Adrenal gland (tissue), 9 donors: ENCODE measurements at regions not wholly inside any gene's neighbourhood (a gene's known extent, or its start where the extent isn't known, plus 50 kb on each side); places are given as distances from the start of the nearest gene placed in this dataset.
"Not testable (repeated sequence)": the region's sequence is repeated elsewhere in the genome, so short reads cannot be mapped to it uniquely, and the experiment has no call there.

Source experiments
- DNase-seq, 7 donors: peaks; one replicate each; pipeline ENCODE4 v3.0.0-alpha.2; 2019 to 2020
- H3K27ac ChIP-seq, 5 donors: fragments of 200-600 bp; sonication (generic) in 4 of 5; 1 replicate in 3 of 5; 2 replicates in 2 of 5; pipeline versions ENCODE4 v1.5.1 to v1.8.0; 2016 to 2020; ENCODE audit warnings: mild to moderate bottlenecking in 1 of 5
- H3K27me3 ChIP-seq: fragments of 200-600 bp; 2 replicates; pipeline ENCODE4 v1.8.0; 2021
- H3K36me3 ChIP-seq, 2 donors: fragments of 200-600 bp; replicated peaks in 1 of 2; 1 replicate in 1 of 2; 2 replicates in 1 of 2; pipeline versions ENCODE4 v1.5.1 to v1.8.0; 2018 to 2022
- H3K4me1 ChIP-seq, 2 donors: fragments of 200-600 bp; replicated peaks in 1 of 2; 1 replicate in 1 of 2; 2 replicates in 1 of 2; pipeline versions ENCODE4 v1.5.1 to v1.8.0; 2018 to 2021
- H3K4me3 ChIP-seq, 4 donors: fragments of 200-600 bp; sonication (generic) in 3 of 4; one replicate each; pipeline ENCODE4 v1.5.1; 2016 to 2018
- H3K9me3 ChIP-seq, 3 donors: fragments of 200-600 bp; sonication (generic) in 1 of 3; replicated peaks in 1 of 3; 1 replicate in 2 of 3; 2 replicates in 1 of 3; pipeline versions ENCODE4 v1.5.1 to v1.8.0; 2016 to 2021
- CTCF ChIP-seq, 6 experiments: fragments of 450-650 bp in 4 of 6; fragments of 200-600 bp in 2 of 6; sonication (generic) in 1 of 6; IDR thresholded peaks; 1 replicate in 5 of 6; 2 replicates in 1 of 6; pipeline versions ENCODE4 v1.5.1 to v1.8.0; 2016 to 2021; ENCODE audit warnings: antibody characterized with exemption in 6 of 6, mild to moderate bottlenecking in 2 of 6, moderate library complexity in 1 of 6
- POLR2A ChIP-seq, 2 donors: fragments of 450-650 bp; IDR thresholded peaks; one replicate each; pipeline ENCODE4 v1.6.1; 2017; ENCODE audit warnings: antibody characterized with exemption in 2 of 2, mild to moderate bottlenecking in 2 of 2, moderate library complexity in 1 of 2
- WGBS, 4 donors: extraction: QIAGEN DNeasy Blood & Tissue Kit in 2 of 4; methylation state at CpG; one replicate each; pipeline versions ENCODE4 v1.1.5 to v1.1.7; 2013 to 2017; 5-methylcytosine and 5-hydroxymethylcytosine counted together
- intact Hi-C, 2 donors: fragments of 100-400 bp; cut with DNase I; formaldehyde crosslinking; loops; one replicate each; pipeline versions ENCODE4 v1.14.1 to v1.15.0; 2022 to 2023
- donor health status: healthy with polysubstance abuse.
- donor health status: Bipolar disorder and iron deficiency.
- donor health status: DM: yes; HTN: yes; CAD: no.
- donor health status: DM: no; HTN: no; CAD: no.
- donor health status: DM: no; HTN: no; CAD: no.

DNA sequence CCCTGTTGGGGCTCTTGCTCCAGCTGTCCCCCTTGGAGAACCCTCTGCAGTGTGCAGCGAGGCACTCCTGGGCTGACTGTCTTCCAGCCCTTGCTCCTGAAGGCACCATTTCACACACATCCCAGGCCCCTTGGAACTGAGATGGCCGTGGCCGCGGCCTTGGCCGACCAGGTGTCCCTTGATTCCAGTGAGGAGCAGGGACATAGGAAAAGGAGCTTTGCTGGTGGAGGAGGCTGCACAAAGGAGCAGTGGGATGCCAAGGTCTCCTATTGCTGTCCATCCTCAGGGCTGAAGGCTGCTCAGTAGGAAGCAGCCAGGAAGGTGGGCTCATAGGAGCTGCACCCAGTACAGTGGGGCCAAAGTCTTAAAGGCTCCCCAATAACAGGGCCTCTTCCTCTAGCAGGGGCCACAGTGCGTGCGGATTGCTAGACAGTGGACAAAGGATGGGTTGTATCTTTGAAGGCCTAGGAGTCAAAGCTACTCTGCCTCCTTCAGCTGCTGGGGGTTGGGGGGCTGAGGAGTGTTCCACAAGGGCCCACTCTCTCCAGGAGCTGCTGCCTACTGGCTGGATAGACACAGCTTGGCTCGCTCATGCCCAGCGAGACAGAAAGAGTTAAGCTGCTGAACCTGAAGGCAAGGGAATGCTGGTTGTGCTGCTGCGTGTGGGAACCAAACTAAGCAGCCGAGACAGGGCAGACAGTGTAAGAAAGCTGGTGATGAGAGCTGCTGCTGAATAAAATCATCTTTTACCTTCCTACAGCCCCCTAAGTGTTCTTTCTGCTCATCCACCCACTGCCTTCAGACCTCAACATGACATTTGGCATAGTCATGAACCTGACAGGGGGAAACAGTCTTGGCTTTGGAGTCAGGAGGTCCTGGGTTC lies 891.9 kb upstream of the ZNF722 start:
- H3K4me1 ChIP-seq = no peaks in the 10 kb centered on the region
- 76 to 82% (median 79%) methylated on average over 8 to 11 of the region's 11 CpGs for WGBS, 4 donors
- H3K36me3 ChIP-seq = no peaks in the 10 kb centered on the region
- H3K9me3 ChIP-seq = no peaks in the 10 kb centered on the region
- TF ChIP-seq CTCF (IDR thresholded peaks at IDR 0.05) (no peak), POLR2A (IDR thresholded peaks at IDR 0.05) (no peak)
- H3K27me3 ChIP-seq = no peaks in the 10 kb centered on the region
- H3K4me3 ChIP-seq = no peak overlapping the region
- DNase-seq = no peak
- H3K27ac ChIP-seq = no peak overlapping the region
- intact Hi-C loops = no loop called here

GRCh38 chr7:63111511-63111910 lies 887.1 kb upstream of the ZNF722 start:
- H3K27ac ChIP-seq, intact Hi-C loops, H3K27me3 ChIP-seq, H3K9me3 ChIP-seq, DNase-seq, H3K4me1 ChIP-seq, H3K4me3 ChIP-seq, H3K36me3 ChIP-seq: not testable (repeated sequence)
- WGBS, 4 donors = 68 to 77% (median 76%) methylated on average over 7 of the region's 7 CpGs

DNA sequence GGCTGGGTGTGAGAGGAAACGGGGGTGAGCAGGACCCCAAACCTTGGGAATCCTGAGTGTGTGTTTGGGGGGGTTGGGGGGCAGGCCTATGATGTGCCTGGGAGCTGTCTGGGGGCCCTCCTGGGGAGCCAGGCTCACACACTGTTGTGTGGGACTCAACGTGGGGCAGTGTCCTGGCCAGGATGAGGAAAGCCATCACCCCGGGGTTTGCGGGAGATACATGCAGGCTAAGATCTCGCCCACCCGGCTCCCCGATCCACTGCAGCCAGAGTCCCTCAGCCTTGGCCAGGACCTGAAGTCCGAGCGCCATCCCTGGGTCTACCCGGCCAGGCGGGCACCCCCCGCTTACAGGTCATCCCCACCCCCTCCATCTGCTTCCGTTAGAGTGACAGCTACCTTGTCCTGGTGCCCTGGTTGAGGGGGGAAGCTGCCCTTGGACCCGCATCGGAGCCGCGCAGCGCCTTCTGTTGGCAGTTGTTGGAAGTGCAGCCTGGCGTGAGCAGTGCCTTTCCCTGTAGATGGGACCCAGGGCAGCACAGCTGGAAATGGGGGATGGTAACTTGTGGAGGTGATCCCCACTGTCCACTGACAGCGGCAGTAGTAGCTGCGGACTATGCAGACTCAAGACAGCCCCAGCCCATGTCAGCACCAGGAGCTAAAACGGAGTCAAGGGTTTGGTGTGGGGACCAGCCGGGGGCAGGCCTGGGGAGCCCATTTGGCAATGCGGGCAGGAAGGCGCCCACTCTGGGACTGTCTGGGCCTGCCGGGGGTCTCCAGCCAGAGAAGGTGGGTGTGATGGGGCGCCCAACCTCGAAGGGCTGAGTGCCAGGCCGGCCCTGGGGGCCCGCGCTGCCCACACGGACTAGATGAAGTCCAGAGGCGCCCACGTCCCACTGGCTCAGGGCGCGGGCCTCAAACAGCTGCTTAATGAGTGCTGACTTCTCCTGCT lies 885.6 kb upstream of the ZNF722 start:
- intact Hi-C loops = no loop called here
- no peak for DNase-seq
- TF ChIP-seq CTCF (IDR thresholded peaks at IDR 0.05) = no peak
- no peak for TF ChIP-seq POLR2A (IDR thresholded peaks at IDR 0.05)
- H3K4me1 ChIP-seq = no peaks in the 10 kb centered on the region
- H3K9me3 ChIP-seq = no peaks in the 10 kb centered on the region
- H3K27ac ChIP-seq = no peak overlapping the region
- H3K4me3 ChIP-seq = no peak overlapping the region
- H3K27me3 ChIP-seq = no peaks in the 10 kb centered on the region
- WGBS, 4 donors = 83 to 93% (median 86%) methylated on average over 3 to 36 of the region's 36 CpGs
- no peaks in the 10 kb centered on the region for H3K36me3 ChIP-seq

- no peak overlapping the region for H3K27ac ChIP-seq
- intact Hi-C loops = no loop called here
- no peaks in the 10 kb centered on the region for H3K27me3 ChIP-seq
- H3K4me3 ChIP-seq = no peak overlapping the region
- WGBS, 4 donors = 74 to 85% (median 79%) methylated on average over 11 to 33 of the region's 33 CpGs
- no peaks in the 10 kb centered on the region for H3K4me1 ChIP-seq
- no peak for TF ChIP-seq POLR2A (IDR thresholded peaks at IDR 0.05)
- no peak for TF ChIP-seq CTCF (IDR thresholded peaks at IDR 0.05)
- H3K36me3 ChIP-seq = no peaks in the 10 kb centered on the region
- H3K9me3 ChIP-seq = no peaks in the 10 kb centered on the region
- no peak for DNase-seq
Observed at GRCh38 chr7:63113713-63114285, 884.9 kb upstream of the ZNF722 start.
